ENCODE measurements at regions not wholly inside any gene's neighbourhood (a gene's known extent, or its start where the extent isn't known, plus 50 kb on each side); places are given as distances from the start of the nearest gene placed in this dataset.

DNA sequence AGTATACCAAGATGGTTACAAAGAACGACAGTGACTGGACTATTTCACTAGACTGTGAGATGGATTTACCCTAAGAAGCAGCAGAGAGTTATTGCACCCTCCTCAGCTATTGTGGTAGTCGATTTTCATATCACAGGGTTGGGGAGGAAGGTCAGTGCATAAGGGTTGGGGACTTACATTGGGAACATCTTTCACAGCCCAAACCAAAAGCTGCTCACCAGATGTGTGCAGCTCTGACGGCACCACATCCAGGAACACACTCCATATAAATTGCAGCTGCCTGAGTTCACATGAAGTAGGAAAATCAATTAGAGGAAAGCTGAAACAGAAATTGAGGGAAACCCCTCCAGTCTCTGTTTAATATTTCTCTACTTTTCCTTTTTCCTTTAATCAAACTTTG lies 470.5 kb upstream of the NRSN1 start:
- no peak overlapping the region for H2AFZ ChIP-seq (ENCODE audit: low read depth, low read length)
- no peak overlapping the region for H3K4me2 ChIP-seq (ENCODE audit: low read length)
- H3K36me3 ChIP-seq (ENCODE audit: insufficient read depth, low read length), result no peaks in the 10 kb centered on the region
- peaks cover 18% of the 10 kb centered on the region for H3F3A ChIP-seq (ENCODE audit: insufficient read depth, low read length, poor library complexity, severe bottlenecking)
- H3K27me3 ChIP-seq (ENCODE audit: insufficient read depth, low read depth, low read length), result no peaks in the 10 kb centered on the region
- TF ChIP-seq TAF1 (IDR thresholded peaks at IDR 0.05; ENCODE audit: low read depth) (no peak), MXI1 (conservative IDR thresholded peaks at IDR 0.05; ENCODE audit: poor library complexity, severe bottlenecking) (no peak), RAD21 (conservative IDR thresholded peaks at IDR 0.05) (no peak), SMC3 (conservative IDR thresholded peaks at IDR 0.05; ENCODE audit: poor library complexity) (no peak), POLR2AphosphoS5 (IDR thresholded peaks at IDR 0.05) (no peak), CTCF (IDR thresholded peaks at IDR 0.05; ENCODE audit: poor library complexity, severe bottlenecking) (no peak)
- no peaks in the 10 kb centered on the region for H3K79me2 ChIP-seq (replicated peaks; ENCODE audit: insufficient read depth, low read length)
- H3K9ac ChIP-seq (ENCODE audit: low read length), result no peak overlapping the region
- H3K9me3 ChIP-seq (ENCODE audit: low read length), result no peaks in the 10 kb centered on the region
- no peaks in the 10 kb centered on the region for H3K9me2 ChIP-seq (ENCODE audit: insufficient read depth, low read length)
- H3K27ac ChIP-seq (ENCODE audit: low read length), result no peak overlapping the region
- no peak overlapping the region for H3K4me3 ChIP-seq (ENCODE audit: low read length)
- no peaks in the 10 kb centered on the region for H4K20me1 ChIP-seq (ENCODE audit: insufficient read depth)

DNA sequence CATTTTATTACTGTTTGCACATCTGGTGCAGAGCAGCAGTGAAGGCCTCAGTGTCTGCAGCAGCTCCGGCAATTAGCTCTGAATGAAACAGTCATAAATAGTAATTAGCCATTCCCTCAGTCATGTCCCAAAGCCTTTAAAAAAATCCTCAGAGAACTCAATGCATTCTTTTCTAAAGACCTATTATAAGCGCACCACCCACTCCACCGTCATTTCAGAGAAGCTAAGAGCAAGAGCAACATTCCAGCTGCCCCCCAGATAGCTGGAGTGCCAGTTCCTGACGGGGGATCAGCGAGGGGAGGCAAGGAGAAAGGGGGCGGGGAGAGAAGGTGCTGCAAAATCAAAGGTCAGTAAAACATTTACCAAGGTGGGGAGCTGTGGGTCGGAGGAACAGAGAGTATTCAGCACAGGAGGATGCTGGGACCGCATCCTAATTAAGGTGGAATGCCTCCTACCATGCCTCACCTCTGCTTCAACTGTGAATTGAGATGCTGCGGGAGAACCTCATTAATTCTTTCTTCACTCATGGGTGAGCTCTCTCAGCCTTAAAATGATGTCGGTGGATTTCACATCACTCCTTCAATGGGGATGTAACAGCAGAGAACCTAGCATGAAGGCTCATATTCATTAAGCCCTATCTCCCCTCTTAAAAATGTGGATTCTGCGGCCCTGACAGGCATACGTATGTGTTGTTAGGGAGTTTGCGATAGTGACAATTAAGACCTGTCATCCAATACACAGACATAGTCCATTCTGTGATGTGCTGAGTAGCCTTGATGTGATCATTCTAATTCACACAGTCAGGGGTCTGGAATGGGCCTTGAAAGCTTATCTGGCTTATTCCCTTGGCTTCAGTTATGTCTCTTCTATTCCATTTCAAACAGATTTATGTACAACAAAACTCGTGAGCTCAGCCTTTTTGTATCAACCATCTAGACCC lies 469.5 kb upstream of the NRSN1 start:
- peak overlapping the region; percentile 8 for H3K4me3 ChIP-seq (ENCODE audit: low read length)
- peak overlapping the region; percentile 59 for H3K27ac ChIP-seq (ENCODE audit: low read length)

DNA sequence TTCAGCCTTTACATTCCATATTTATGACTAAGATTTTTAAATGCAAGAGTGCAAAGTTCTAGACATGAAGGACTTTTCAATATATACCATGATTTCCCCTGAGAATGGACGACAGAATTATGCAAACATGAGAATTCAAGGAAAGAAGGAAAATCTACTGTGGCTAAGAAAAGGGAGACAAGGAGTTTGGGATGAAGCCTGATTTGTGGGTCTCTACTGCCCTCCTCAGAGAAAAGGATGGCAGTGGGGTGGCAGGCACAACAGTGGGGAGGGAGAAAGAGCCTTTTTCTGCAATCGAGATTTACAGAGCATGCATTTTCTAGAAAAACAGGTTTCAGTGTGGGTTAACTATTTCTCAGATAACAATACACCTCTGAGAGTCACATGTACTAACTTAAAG lies 466.9 kb upstream of the NRSN1 start:
- peak; percentile 81 for TF ChIP-seq SMC3 (conservative IDR thresholded peaks at IDR 0.05; ENCODE audit: poor library complexity)
- TF ChIP-seq EZH2 (IDR thresholded peaks at IDR 0.05; ENCODE audit: borderline replicate concordance, insufficient read depth, low read length, poor library complexity, severe bottlenecking), result no peak
- TF ChIP-seq MXI1 (conservative IDR thresholded peaks at IDR 0.05; ENCODE audit: poor library complexity, severe bottlenecking), result no peak
- TF ChIP-seq, protein P1, sequence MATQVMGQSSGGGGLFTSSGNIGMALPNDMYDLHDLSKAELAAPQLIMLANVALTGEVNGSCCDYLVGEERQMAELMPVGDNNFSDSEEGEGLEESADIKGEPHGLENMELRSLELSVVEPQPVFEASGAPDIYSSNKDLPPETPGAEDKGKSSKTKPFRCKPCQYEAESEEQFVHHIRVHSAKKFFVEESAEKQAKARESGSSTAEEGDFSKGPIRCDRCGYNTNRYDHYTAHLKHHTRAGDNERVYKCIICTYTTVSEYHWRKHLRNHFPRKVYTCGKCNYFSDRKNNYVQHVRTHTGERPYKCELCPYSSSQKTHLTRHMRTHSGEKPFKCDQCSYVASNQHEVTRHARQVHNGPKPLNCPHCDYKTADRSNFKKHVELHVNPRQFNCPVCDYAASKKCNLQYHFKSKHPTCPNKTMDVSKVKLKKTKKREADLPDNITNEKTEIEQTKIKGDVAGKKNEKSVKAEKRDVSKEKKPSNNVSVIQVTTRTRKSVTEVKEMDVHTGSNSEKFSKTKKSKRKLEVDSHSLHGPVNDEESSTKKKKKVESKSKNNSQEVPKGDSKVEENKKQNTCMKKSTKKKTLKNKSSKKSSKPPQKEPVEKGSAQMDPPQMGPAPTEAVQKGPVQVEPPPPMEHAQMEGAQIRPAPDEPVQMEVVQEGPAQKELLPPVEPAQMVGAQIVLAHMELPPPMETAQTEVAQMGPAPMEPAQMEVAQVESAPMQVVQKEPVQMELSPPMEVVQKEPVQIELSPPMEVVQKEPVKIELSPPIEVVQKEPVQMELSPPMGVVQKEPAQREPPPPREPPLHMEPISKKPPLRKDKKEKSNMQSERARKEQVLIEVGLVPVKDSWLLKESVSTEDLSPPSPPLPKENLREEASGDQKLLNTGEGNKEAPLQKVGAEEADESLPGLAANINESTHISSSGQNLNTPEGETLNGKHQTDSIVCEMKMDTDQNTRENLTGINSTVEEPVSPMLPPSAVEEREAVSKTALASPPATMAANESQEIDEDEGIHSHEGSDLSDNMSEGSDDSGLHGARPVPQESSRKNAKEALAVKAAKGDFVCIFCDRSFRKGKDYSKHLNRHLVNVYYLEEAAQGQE (IDR thresholded peaks at IDR 0.05; ENCODE audit: borderline replicate concordance), result peak; percentile 70
- peak; percentile 89 for TF ChIP-seq RAD21 (conservative IDR thresholded peaks at IDR 0.05)
- no peak for TF ChIP-seq POLR2AphosphoS5 (IDR thresholded peaks at IDR 0.05)
- TF ChIP-seq EP300 (conservative IDR thresholded peaks at IDR 0.05; ENCODE audit: poor library complexity, severe bottlenecking), result no peak
- TF ChIP-seq CTCF (IDR thresholded peaks at IDR 0.05; ENCODE audit: poor library complexity, severe bottlenecking), result peak; percentile 78
- no peak for TF ChIP-seq TAF1 (IDR thresholded peaks at IDR 0.05; ENCODE audit: low read depth)
- H4K20me1 ChIP-seq (ENCODE audit: insufficient read depth), result no peaks in the 10 kb centered on the region
- no peaks in the 10 kb centered on the region for H3K79me2 ChIP-seq (replicated peaks; ENCODE audit: insufficient read depth, low read length)
- H2AFZ ChIP-seq (ENCODE audit: low read depth, low read length), result no peak overlapping the region
- H3K36me3 ChIP-seq (ENCODE audit: insufficient read depth, low read length), result no peaks in the 10 kb centered on the region
- H3K9ac ChIP-seq (ENCODE audit: low read length), result no peak overlapping the region
- no peaks in the 10 kb centered on the region for H3K9me2 ChIP-seq (ENCODE audit: insufficient read depth, low read length)
- H3K4me2 ChIP-seq (ENCODE audit: low read length), result no peak overlapping the region
- no peaks in the 10 kb centered on the region for H3K9me3 ChIP-seq (ENCODE audit: low read length)
- H3K27ac ChIP-seq (ENCODE audit: low read length), result peak overlapping the region; percentile 18
- H3F3A ChIP-seq (ENCODE audit: insufficient read depth, low read length, poor library complexity, severe bottlenecking), result peaks cover 18% of the 10 kb centered on the region
- no peak overlapping the region for H3K4me3 ChIP-seq (ENCODE audit: low read length)
- no peaks in the 10 kb centered on the region for H3K27me3 ChIP-seq (ENCODE audit: insufficient read depth, low read depth, low read length)

More for the DNA sequence above, 469.5 kb upstream of the NRSN1 start:
- Histone ChIP-seq H3K4me2 (ENCODE audit: low read length) (no peak overlapping the region), H3K9me3 (ENCODE audit: low read length) (no peaks in the 10 kb centered on the region), H2AFZ (ENCODE audit: low read depth, low read length) (no peak overlapping the region), H3K36me3 (ENCODE audit: insufficient read depth, low read length) (no peaks in the 10 kb centered on the region), H4K20me1 (ENCODE audit: insufficient read depth) (no peaks in the 10 kb centered on the region), H3K9me2 (ENCODE audit: insufficient read depth, low read length) (no peaks in the 10 kb centered on the region), H3F3A (ENCODE audit: insufficient read depth, low read length, poor library complexity, severe bottlenecking) (peaks cover 18% of the 10 kb centered on the region), H3K79me2 (replicated peaks; ENCODE audit: insufficient read depth, low read length) (no peaks in the 10 kb centered on the region), H3K9ac (ENCODE audit: low read length) (no peak overlapping the region), H3K27me3 (ENCODE audit: insufficient read depth, low read depth, low read length) (no peaks in the 10 kb centered on the region)
- no peak for TF ChIP-seq EZH2 (IDR thresholded peaks at IDR 0.05; ENCODE audit: borderline replicate concordance, insufficient read depth, low read length, poor library complexity, severe bottlenecking)
- TF ChIP-seq POLR2AphosphoS5 (IDR thresholded peaks at IDR 0.05), result peak; percentile 70

All from neural cell (in vitro differentiated cells).